Stimulated activated effector memory CD8-positive, alpha-beta T cell treated with anti-CD3 and anti-CD28 coated beads, Interleukin-12 subunit alpha, Interleukin-12 subunit beta, amount 100 ng/mL, for 72 hours (primary cell): ENCODE measurements at regions not wholly inside any gene's neighbourhood (a gene's known extent, or its start where the extent isn't known, plus 50 kb on each side); places are given as distances from the start of the nearest gene placed in this dataset.

Experiments
- ATAC-seq: fragments of 150-1000 bp; cut with Tn5 transposase; 2 replicates; pipeline ENCODE4 v1.10.0; 2021
- DNase-seq, 2 donors: peaks; one replicate each; pipeline ENCODE4 v3.0.0; 2021 to 2022; ENCODE audit warnings: low spot score in 2 of 2
- H3K27ac Mint-ChIP-seq: one replicate; pipeline ENCODE4 v1.8.0; 2022; ENCODE audit warnings: mild to moderate bottlenecking, mixed read lengths
- H3K36me3 Mint-ChIP-seq: one replicate; pipeline ENCODE4 v1.8.0; 2022; ENCODE audit warnings: mild to moderate bottlenecking, mixed read lengths
- H3K4me1 Mint-ChIP-seq: one replicate; pipeline ENCODE4 v1.8.0; 2022; ENCODE audit warnings: mixed read lengths
- H3K4me3 Mint-ChIP-seq: one replicate; pipeline ENCODE4 v1.8.0; 2022; ENCODE audit warnings: mild to moderate bottlenecking, mixed read lengths
- H3K9me3 Mint-ChIP-seq: one replicate; pipeline ENCODE4 v1.8.0; 2022; ENCODE audit warnings: mixed read lengths

GRCh38 chrX:39016556-39016955, 215.3 kb downstream of the MID1IP1 start:
- no peak overlapping the region for H3K4me3 Mint-ChIP-seq
- H3K36me3 Mint-ChIP-seq = no peaks in the 10 kb centered on the region

GRCh38 chrX:39017077-39017476, 215.8 kb downstream of the MID1IP1 start:
- Mint-ChIP-seq H3K9me3 (no peaks in the 10 kb centered on the region), H3K27ac (no peak overlapping the region), H3K36me3 (no peaks in the 10 kb centered on the region), H3K4me3 (no peak overlapping the region), H3K4me1 (no peaks in the 10 kb centered on the region)
- ATAC-seq (no peak), DNase-seq (no peak)

More at GRCh38 chrX:39016556-39016955, 215.3 kb downstream of the MID1IP1 start:
- no peak for DNase-seq
- no peaks in the 10 kb centered on the region for H3K4me1 Mint-ChIP-seq
- no peaks in the 10 kb centered on the region for H3K9me3 Mint-ChIP-seq
- no peak for ATAC-seq
- no peak overlapping the region for H3K27ac Mint-ChIP-seq

- Mint-ChIP-seq H3K36me3 (no peaks in the 10 kb centered on the region), H3K27ac (no peak overlapping the region), H3K4me3 (no peak overlapping the region), H3K4me1 (no peaks in the 10 kb centered on the region), H3K9me3 (no peaks in the 10 kb centered on the region)
- ATAC-seq (no peak), DNase-seq (no peak)
Observed at GRCh38 chrX:39017716-39018115, 216.5 kb downstream of the MID1IP1 start.

GRCh38 chrX:39018541-39018940, 217.3 kb downstream of the MID1IP1 start:
- ATAC-seq = no peak

GRCh38 chrX:39019056-39019455, 217.8 kb downstream of the MID1IP1 start:
- Mint-ChIP-seq H3K4me1 (no peaks in the 10 kb centered on the region), H3K9me3 (no peaks in the 10 kb centered on the region), H3K27ac (no peak overlapping the region), H3K36me3 (no peaks in the 10 kb centered on the region), H3K4me3 (no peak overlapping the region)
- ATAC-seq (no peak), DNase-seq (no peak)

More at GRCh38 chrX:39018541-39018940, 217.3 kb downstream of the MID1IP1 start:
- no peak for DNase-seq
- Mint-ChIP-seq H3K9me3 (no peaks in the 10 kb centered on the region), H3K4me3 (no peak overlapping the region), H3K36me3 (no peaks in the 10 kb centered on the region), H3K4me1 (no peaks in the 10 kb centered on the region), H3K27ac (no peak overlapping the region)

- Mint-ChIP-seq H3K27ac (no peak overlapping the region), H3K4me1 (no peaks in the 10 kb centered on the region), H3K4me3 (no peak overlapping the region), H3K36me3 (no peaks in the 10 kb centered on the region), H3K9me3 (no peaks in the 10 kb centered on the region)
- no peak for ATAC-seq
- DNase-seq = no peak
Observed at GRCh38 chrX:39020051-39020669, 218.9 kb downstream of the MID1IP1 start.

GRCh38 chrX:39022106-39022505, 220.8 kb downstream of the MID1IP1 start:
- Mint-ChIP-seq H3K36me3 (no peaks in the 10 kb centered on the region), H3K27ac (no peak overlapping the region), H3K4me1 (no peaks in the 10 kb centered on the region), H3K4me3 (no peak overlapping the region), H3K9me3 (no peaks in the 10 kb centered on the region)
- DNase-seq (no peak), ATAC-seq (no peak)

GRCh38 chrX:39029221-39029620, 228.0 kb downstream of the MID1IP1 start:
- DNase-seq = no peak
- ATAC-seq = no peak
- no peak overlapping the region for H3K27ac Mint-ChIP-seq
- no peak overlapping the region for H3K4me3 Mint-ChIP-seq
- H3K36me3 Mint-ChIP-seq = no peaks in the 10 kb centered on the region
- peaks cover 12% of the 10 kb centered on the region for H3K9me3 Mint-ChIP-seq
- H3K4me1 Mint-ChIP-seq = no peaks in the 10 kb centered on the region

GRCh38 chrX:39030636-39031035, 229.4 kb downstream of the MID1IP1 start:
- no peak overlapping the region for H3K27ac Mint-ChIP-seq
- ATAC-seq = no peak
- H3K4me1 Mint-ChIP-seq = no peaks in the 10 kb centered on the region
- peaks cover 12% of the 10 kb centered on the region for H3K9me3 Mint-ChIP-seq
- H3K4me3 Mint-ChIP-seq = no peak overlapping the region
- DNase-seq = no peak
- no peaks in the 10 kb centered on the region for H3K36me3 Mint-ChIP-seq

- ATAC-seq (no peak), DNase-seq (no peak)
- Mint-ChIP-seq H3K4me3 (no peak overlapping the region), H3K36me3 (no peaks in the 10 kb centered on the region), H3K9me3 (no peaks in the 10 kb centered on the region), H3K27ac (no peak overlapping the region), H3K4me1 (no peaks in the 10 kb centered on the region)
Observed at GRCh38 chrX:39039890-39040289, 238.6 kb downstream of the MID1IP1 start.

- no peaks in the 10 kb centered on the region for H3K4me1 Mint-ChIP-seq
- no peaks in the 10 kb centered on the region for H3K9me3 Mint-ChIP-seq
- ATAC-seq (no peak), DNase-seq (no peak)
- no peaks in the 10 kb centered on the region for H3K36me3 Mint-ChIP-seq
- H3K27ac Mint-ChIP-seq = no peak overlapping the region
- no peak overlapping the region for H3K4me3 Mint-ChIP-seq
Observed at GRCh38 chrX:39043838-39044550, 242.7 kb downstream of the MID1IP1 start.

- no peak overlapping the region for H3K27ac Mint-ChIP-seq
- DNase-seq (no peak), ATAC-seq (no peak)
- H3K9me3 Mint-ChIP-seq = no peaks in the 10 kb centered on the region
- H3K36me3 Mint-ChIP-seq = no peaks in the 10 kb centered on the region
- peaks cover 7% of the 10 kb centered on the region for H3K4me1 Mint-ChIP-seq
- no peak overlapping the region for H3K4me3 Mint-ChIP-seq
Observed at GRCh38 chrX:39047174-39047573, 245.9 kb downstream of the MID1IP1 start.

GRCh38 chrX:39049975-39050374, 248.7 kb downstream of the MID1IP1 start:
- DNase-seq (no peak), ATAC-seq (no peak)
- Mint-ChIP-seq H3K36me3 (peaks cover 6% of the 10 kb centered on the region), H3K4me1 (peaks cover 14% of the 10 kb centered on the region), H3K4me3 (no peak overlapping the region), H3K9me3 (no peaks in the 10 kb centered on the region), H3K27ac (no peak overlapping the region)

GRCh38 chrX:39050427-39050826, 249.2 kb downstream of the MID1IP1 start:
- DNase-seq (no peak), ATAC-seq (no peak)
- no peaks in the 10 kb centered on the region for H3K9me3 Mint-ChIP-seq
- peaks cover 6% of the 10 kb centered on the region for H3K36me3 Mint-ChIP-seq
- no peak overlapping the region for H3K27ac Mint-ChIP-seq
- no peak overlapping the region for H3K4me3 Mint-ChIP-seq
- H3K4me1 Mint-ChIP-seq = peaks cover 14% of the 10 kb centered on the region

- H3K9me3 Mint-ChIP-seq = no peaks in the 10 kb centered on the region
- H3K27ac Mint-ChIP-seq = no peak overlapping the region
- no peak overlapping the region for H3K4me3 Mint-ChIP-seq
- H3K36me3 Mint-ChIP-seq = peaks cover 6% of the 10 kb centered on the region
- peaks cover 14% of the 10 kb centered on the region for H3K4me1 Mint-ChIP-seq
- ATAC-seq (peak; percentile 63), DNase-seq (no peak)
Observed at GRCh38 chrX:39052751-39053150, 251.5 kb downstream of the MID1IP1 start.

- Mint-ChIP-seq H3K4me1 (no peaks in the 10 kb centered on the region), H3K4me3 (no peak overlapping the region), H3K36me3 (no peaks in the 10 kb centered on the region), H3K27ac (no peak overlapping the region), H3K9me3 (peaks cover 3% of the 10 kb centered on the region)
- ATAC-seq (no peak), DNase-seq (no peak)
Observed at GRCh38 chrX:39058724-39059123, 257.5 kb downstream of the MID1IP1 start.
